ENCODE measurements at regions not wholly inside any gene's neighbourhood (a gene's known extent, or its start where the extent isn't known, plus 50 kb on each side); places are given as distances from the start of the nearest gene placed in this dataset.
A peak's percentile ranks its signal among the peaks of the same experiment; 100 is the strongest.

DNA sequence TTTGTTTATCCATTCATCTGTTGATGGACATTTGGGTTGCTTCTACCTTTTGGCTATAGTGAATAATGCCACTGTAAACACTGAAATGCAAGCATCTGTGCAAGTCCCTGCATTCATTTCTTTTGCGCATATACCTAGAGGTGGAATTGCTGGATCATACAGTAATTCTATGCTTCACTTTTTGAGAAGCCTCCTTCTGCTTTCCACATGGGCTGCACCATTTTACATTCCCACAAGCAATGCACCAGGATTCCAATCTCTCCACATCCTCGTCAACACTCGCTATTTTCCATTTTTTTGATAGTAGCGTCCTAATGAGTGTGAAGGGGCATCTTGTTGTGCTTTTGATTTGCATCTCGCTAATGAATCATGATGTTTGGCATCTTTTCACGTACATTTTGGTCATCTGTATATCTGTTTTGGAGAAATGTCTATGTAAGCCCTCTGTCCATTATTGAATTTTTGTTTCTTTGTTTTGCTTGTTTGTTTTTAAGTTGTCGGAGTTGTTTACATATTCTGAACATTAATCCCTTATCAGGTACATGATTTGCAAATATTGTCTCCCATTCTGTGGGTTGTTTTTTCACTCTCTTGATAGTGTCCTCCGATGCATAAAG, 335.4 kb downstream of the RRAGC start (continued):
- TF ChIP-seq, protein P1, sequence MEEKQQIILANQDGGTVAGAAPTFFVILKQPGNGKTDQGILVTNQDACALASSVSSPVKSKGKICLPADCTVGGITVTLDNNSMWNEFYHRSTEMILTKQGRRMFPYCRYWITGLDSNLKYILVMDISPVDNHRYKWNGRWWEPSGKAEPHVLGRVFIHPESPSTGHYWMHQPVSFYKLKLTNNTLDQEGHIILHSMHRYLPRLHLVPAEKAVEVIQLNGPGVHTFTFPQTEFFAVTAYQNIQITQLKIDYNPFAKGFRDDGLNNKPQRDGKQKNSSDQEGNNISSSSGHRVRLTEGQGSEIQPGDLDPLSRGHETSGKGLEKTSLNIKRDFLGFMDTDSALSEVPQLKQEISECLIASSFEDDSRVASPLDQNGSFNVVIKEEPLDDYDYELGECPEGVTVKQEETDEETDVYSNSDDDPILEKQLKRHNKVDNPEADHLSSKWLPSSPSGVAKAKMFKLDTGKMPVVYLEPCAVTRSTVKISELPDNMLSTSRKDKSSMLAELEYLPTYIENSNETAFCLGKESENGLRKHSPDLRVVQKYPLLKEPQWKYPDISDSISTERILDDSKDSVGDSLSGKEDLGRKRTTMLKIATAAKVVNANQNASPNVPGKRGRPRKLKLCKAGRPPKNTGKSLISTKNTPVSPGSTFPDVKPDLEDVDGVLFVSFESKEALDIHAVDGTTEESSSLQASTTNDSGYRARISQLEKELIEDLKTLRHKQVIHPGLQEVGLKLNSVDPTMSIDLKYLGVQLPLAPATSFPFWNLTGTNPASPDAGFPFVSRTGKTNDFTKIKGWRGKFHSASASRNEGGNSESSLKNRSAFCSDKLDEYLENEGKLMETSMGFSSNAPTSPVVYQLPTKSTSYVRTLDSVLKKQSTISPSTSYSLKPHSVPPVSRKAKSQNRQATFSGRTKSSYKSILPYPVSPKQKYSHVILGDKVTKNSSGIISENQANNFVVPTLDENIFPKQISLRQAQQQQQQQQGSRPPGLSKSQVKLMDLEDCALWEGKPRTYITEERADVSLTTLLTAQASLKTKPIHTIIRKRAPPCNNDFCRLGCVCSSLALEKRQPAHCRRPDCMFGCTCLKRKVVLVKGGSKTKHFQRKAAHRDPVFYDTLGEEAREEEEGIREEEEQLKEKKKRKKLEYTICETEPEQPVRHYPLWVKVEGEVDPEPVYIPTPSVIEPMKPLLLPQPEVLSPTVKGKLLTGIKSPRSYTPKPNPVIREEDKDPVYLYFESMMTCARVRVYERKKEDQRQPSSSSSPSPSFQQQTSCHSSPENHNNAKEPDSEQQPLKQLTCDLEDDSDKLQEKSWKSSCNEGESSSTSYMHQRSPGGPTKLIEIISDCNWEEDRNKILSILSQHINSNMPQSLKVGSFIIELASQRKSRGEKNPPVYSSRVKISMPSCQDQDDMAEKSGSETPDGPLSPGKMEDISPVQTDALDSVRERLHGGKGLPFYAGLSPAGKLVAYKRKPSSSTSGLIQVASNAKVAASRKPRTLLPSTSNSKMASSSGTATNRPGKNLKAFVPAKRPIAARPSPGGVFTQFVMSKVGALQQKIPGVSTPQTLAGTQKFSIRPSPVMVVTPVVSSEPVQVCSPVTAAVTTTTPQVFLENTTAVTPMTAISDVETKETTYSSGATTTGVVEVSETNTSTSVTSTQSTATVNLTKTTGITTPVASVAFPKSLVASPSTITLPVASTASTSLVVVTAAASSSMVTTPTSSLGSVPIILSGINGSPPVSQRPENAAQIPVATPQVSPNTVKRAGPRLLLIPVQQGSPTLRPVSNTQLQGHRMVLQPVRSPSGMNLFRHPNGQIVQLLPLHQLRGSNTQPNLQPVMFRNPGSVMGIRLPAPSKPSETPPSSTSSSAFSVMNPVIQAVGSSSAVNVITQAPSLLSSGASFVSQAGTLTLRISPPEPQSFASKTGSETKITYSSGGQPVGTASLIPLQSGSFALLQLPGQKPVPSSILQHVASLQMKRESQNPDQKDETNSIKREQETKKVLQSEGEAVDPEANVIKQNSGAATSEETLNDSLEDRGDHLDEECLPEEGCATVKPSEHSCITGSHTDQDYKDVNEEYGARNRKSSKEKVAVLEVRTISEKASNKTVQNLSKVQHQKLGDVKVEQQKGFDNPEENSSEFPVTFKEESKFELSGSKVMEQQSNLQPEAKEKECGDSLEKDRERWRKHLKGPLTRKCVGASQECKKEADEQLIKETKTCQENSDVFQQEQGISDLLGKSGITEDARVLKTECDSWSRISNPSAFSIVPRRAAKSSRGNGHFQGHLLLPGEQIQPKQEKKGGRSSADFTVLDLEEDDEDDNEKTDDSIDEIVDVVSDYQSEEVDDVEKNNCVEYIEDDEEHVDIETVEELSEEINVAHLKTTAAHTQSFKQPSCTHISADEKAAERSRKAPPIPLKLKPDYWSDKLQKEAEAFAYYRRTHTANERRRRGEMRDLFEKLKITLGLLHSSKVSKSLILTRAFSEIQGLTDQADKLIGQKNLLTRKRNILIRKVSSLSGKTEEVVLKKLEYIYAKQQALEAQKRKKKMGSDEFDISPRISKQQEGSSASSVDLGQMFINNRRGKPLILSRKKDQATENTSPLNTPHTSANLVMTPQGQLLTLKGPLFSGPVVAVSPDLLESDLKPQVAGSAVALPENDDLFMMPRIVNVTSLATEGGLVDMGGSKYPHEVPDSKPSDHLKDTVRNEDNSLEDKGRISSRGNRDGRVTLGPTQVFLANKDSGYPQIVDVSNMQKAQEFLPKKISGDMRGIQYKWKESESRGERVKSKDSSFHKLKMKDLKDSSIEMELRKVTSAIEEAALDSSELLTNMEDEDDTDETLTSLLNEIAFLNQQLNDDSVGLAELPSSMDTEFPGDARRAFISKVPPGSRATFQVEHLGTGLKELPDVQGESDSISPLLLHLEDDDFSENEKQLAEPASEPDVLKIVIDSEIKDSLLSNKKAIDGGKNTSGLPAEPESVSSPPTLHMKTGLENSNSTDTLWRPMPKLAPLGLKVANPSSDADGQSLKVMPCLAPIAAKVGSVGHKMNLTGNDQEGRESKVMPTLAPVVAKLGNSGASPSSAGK (IDR thresholded peaks at IDR 0.05) = peak; percentile 34; the same call in 1 of the 2 replicates
- TF ChIP-seq FOXK2 (conservative IDR thresholded peaks at IDR 0.05 in 1 of 2, IDR thresholded peaks at IDR 0.05 in 1 of 2; ENCODE audit: low read depth in 2 of 2) (peak in 1 of 2 experiments; percentile 50; a peak in 1 of 4 replicates), DACH1 (IDR thresholded peaks at IDR 0.05; ENCODE audit: partially characterized antibody) (peak; percentile 56), EHMT2 (IDR thresholded peaks at IDR 0.05) (peak; percentile 73; the same call in 1 of the 2 replicates), NBN (IDR thresholded peaks at IDR 0.05; ENCODE audit: low read depth) (peak; percentile 46; the same call in 1 of the 2 replicates), RAD21 (CRISPR knock-in tag; conservative IDR thresholded peaks at IDR 0.05 in 1 of 2, IDR thresholded peaks at IDR 0.05 in 1 of 2) (0 out of 4 replicates have a peak, but pooled peaks of 1 of the 2 experiments have one; percentile 3), SMARCA5 (IDR thresholded peaks at IDR 0.05) (no peak; the same call in none of the 2 replicates), NCOA4 (IDR thresholded peaks at IDR 0.05; ENCODE audit: partially characterized antibody) (peak; percentile 81), HDAC1 (IDR thresholded peaks at IDR 0.05) (peak in 1 of 2 experiments; percentile 69; a peak in 2 of 4 replicates), PHB2 (IDR thresholded peaks at IDR 0.05; ENCODE audit: low read depth) (0 out of 2 replicates have a peak, but pooled peaks have one; percentile 51), NFE2L1 (tag; IDR thresholded peaks at IDR 0.05; ENCODE audit: borderline replicate concordance, low read depth) (no peak), ZNF165 (CRISPR knock-in tag; IDR thresholded peaks at IDR 0.05; ENCODE audit: borderline replicate concordance) (no peak), CEBPG (CRISPR knock-in tag; IDR thresholded peaks at IDR 0.05) (no peak), CEBPG (tag; conservative IDR thresholded peaks at IDR 0.05 in 1 of 2, IDR thresholded peaks at IDR 0.05 in 1 of 2) (no peak), CC2D1A (IDR thresholded peaks at IDR 0.05) (0 out of 2 replicates have a peak, but pooled peaks have one; percentile 9), NR4A1 (CRISPR knock-in tag; IDR thresholded peaks at IDR 0.05) (no peak), NR4A1 (tag; IDR thresholded peaks at IDR 0.05) (0 out of 2 replicates have a peak, but pooled peaks have one; percentile 40), SPI1 (IDR thresholded peaks at IDR 0.05; ENCODE audit: borderline replicate concordance, low read depth, low read length) (no peak), DPF2 (IDR thresholded peaks at IDR 0.05) (peak; percentile 13)

Measured in K562 (cell line).